ENCODE measurements at regions not wholly inside any gene's neighbourhood (a gene's known extent, or its start where the extent isn't known, plus 50 kb on each side); places are given as distances from the start of the nearest gene placed in this dataset.

- Histone ChIP-seq H2BK15ac (ENCODE audit: low read depth, low read length) (no peak overlapping the region), H4K20me1 (ENCODE audit: insufficient read depth, low read length) (no peaks in the 10 kb centered on the region), H3K27ac (ENCODE audit: insufficient read depth, low read length) (no peak overlapping the region), H3K9me3 (ENCODE audit: control insufficient read depth, insufficient read depth, low read length) (no peaks in the 10 kb centered on the region), H3K14ac (replicated peaks; ENCODE audit: low read depth, low read length) (no peak overlapping the region), H3K18ac (ENCODE audit: low read depth, low read length) (no peak overlapping the region), H3K9me1 (ENCODE audit: insufficient read depth, low read length) (no peaks in the 10 kb centered on the region), H3K4me1 (ENCODE audit: control insufficient read depth, insufficient read depth, low read length) (no peaks in the 10 kb centered on the region), H3K79me1 (ENCODE audit: low read depth in 1 of 2, low read length in 2 of 2) (no peaks in the 10 kb centered on the region), H2AK9ac (replicated peaks; ENCODE audit: low read depth, low read length, poor library complexity) (no peak overlapping the region), H3K23ac (ENCODE audit: low read depth, low read length) (no peak overlapping the region), H3K9ac (ENCODE audit: low read depth, low read length) (no peak overlapping the region), H2AK5ac (ENCODE audit: low read depth, low read length) (no peak overlapping the region), H2AFZ (replicated peaks; ENCODE audit: low read length, poor library complexity) (no peak overlapping the region), H3K36me3 (ENCODE audit: control insufficient read depth, insufficient read depth, low read length) (no peaks in the 10 kb centered on the region), H3K56ac (ENCODE audit: extremely low read depth, insufficient read depth, low read length) (no peak overlapping the region), H2BK20ac (ENCODE audit: low read depth, low read length) (no peak overlapping the region), H3K4ac (ENCODE audit: low read depth, low read length) (no peak overlapping the region), H4K8ac (ENCODE audit: low read depth in 2 of 2, low read length in 2 of 2) (no peak overlapping the region), H3K4me3 (ENCODE audit: insufficient read depth, low read depth, low read length) (no peak overlapping the region), H2BK120ac (ENCODE audit: low read depth, low read length) (no peak overlapping the region), H3K27me3 (ENCODE audit: control insufficient read depth, insufficient read depth, low read length) (no peaks in the 10 kb centered on the region), H2BK5ac (ENCODE audit: low read depth, low read length, poor library complexity, severe bottlenecking) (no peak overlapping the region), H3K4me2 (ENCODE audit: low read depth, low read length) (no peak overlapping the region), H4K5ac (ENCODE audit: low read depth, low read length) (no peak overlapping the region), H4K91ac (ENCODE audit: insufficient read depth, low read depth, low read length) (no peak overlapping the region)
- WGBS, 2 experiments (ENCODE audit: extremely low coverage in 2 of 2, insufficient read length in 1 of 2): 100% methylated on average over 1 of the region's 4 CpGs; no CpG with 5 or more reads in 1 of the 2 experiments
- CTCF ChIA-PET: no interaction called here
- POLR2A ChIA-PET (ENCODE audit: unreplicated experiment): no interaction called here
- no peak for TF ChIP-seq CHD1 (IDR thresholded peaks at IDR 0.05; ENCODE audit: low read depth, low read length)
- TF ChIP-seq MAZ (IDR thresholded peaks at IDR 0.05; ENCODE audit: borderline replicate concordance, low read depth, low read length): no peak
- no peak for TF ChIP-seq POLR2A (IDR thresholded peaks at IDR 0.05; ENCODE audit: low read depth, low read length)
- no peak for TF ChIP-seq USF2 (IDR thresholded peaks at IDR 0.05; ENCODE audit: low read depth, low read length)
- no peak for TF ChIP-seq NFE2L2 (IDR thresholded peaks at IDR 0.05; ENCODE audit: low read depth, low read length)
- no peak for TF ChIP-seq RCOR1 (IDR thresholded peaks at IDR 0.05; ENCODE audit: insufficient replicate concordance, low read length)
- no peak for TF ChIP-seq RAD21 (IDR thresholded peaks at IDR 0.05; ENCODE audit: low read length)
- no peak for TF ChIP-seq MAFK (IDR thresholded peaks at IDR 0.05; ENCODE audit: low read depth, low read length)
- no peak for TF ChIP-seq RFX5 (IDR thresholded peaks at IDR 0.05; ENCODE audit: low read depth, low read length)
- TF ChIP-seq CTCF (conservative IDR thresholded peaks at IDR 0.05; ENCODE audit: low read depth, low read length): no peak
- TF ChIP-seq ELK1 (IDR thresholded peaks at IDR 0.05; ENCODE audit: borderline replicate concordance, low read depth, low read length): no peak
- TF ChIP-seq CEBPB (IDR thresholded peaks at IDR 0.05; ENCODE audit: low read depth, low read length): no peak
- no peak for TF ChIP-seq SMC3 (IDR thresholded peaks at IDR 0.05; ENCODE audit: low read depth, low read length)
- TF ChIP-seq FOS (IDR thresholded peaks at IDR 0.05; ENCODE audit: low read depth, low read length): no peak
- no peak for TF ChIP-seq BHLHE40 (IDR thresholded peaks at IDR 0.05; ENCODE audit: low read depth, low read length)
- no peak for TF ChIP-seq MXI1 (IDR thresholded peaks at IDR 0.05; ENCODE audit: borderline replicate concordance, low read depth, low read length)
- in situ Hi-C loops (cut with MboI; ENCODE audit: low sequenced_read_pairs) (no loop called here), dilution Hi-C loops (cut with HindIII; ENCODE audit: low sequenced_read_pairs, unreplicated experiment) (no loop called here), intact Hi-C loops (cut with micrococcal nuclease) (no loop called here)
- no TSS peak for BruUV-seq (replicated peaks)
- DNase-seq (no peak), ATAC-seq (ENCODE audit: low read depth) (no peak)
Measured at GRCh38 chr6:119801056-119801455, 451.5 kb upstream of the MAN1A1 start.

Measured in IMR-90 (cell line).